HG03565 (cell line): ENCODE measurements at regions not wholly inside any gene's neighbourhood (a gene's known extent, or its start where the extent isn't known, plus 50 kb on each side); places are given as distances from the start of the nearest gene placed in this dataset.

Experiments used
- ATAC-seq: cut with Tn5 transposase; IDR thresholded peaks from one replicate; pipeline ENCODE4 v1.9.1; 2021; ENCODE audit warnings: mild to moderate bottlenecking, moderate library complexity; ENCODE audit not compliant: unreplicated experiment

DNA sequence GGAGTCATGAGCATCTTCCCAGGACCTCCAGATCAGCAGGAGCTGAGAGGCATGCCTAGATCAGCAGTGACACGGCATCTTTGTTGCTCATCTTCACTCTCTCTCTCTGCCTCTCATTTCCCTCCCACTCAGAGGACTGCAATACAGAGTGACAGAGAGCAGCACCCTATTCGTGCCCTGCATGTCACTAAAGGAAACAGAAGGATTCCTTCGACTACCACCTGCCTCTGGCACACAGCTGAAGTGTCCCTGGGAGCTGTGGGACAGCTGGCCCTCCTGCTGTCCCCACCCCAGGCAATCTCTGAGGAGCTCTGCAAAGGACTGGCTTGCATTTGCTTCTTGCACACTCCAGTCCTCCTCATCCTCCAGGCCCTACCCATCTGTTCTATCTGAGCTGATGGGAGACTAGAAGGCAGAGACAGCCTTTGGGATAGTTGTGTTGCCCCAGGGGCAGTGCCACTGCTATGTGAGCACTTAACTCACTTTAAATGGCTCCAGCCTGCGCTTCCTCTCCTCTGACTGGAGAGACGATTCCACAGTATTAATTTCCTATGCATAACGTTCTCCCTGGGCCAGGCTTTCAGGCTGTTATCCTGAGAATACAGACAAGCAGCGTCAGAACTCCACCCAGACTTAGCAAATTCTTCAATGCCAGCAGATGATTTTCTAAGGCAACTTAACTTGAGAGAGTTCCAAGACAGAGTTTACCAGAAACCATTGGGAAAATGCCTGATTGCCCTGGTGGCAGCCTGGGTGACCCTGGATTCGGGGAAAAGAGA lies 167.6 kb upstream of the MAP1B start:
- no peak for ATAC-seq

DNA sequence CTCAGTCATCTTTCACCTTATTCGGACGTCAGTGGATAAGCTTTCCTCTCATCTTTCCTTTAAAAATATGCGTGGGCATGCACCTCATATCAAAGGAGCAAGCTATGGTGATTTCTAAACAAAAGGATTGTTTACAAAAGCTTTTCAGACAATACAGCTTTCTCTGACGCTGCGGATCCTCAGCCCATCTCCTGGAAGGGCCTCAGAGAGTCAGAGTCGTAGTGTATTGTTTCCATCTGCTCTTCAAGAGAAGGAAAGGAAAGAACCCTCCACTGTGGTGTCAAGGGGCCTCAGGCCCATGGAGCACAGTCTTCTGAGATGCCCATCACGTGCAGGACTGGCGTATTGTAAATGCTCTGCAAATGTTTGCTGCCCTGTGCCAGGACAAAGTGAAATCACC lies 163.4 kb upstream of the MAP1B start:
- no peak for ATAC-seq

DNA sequence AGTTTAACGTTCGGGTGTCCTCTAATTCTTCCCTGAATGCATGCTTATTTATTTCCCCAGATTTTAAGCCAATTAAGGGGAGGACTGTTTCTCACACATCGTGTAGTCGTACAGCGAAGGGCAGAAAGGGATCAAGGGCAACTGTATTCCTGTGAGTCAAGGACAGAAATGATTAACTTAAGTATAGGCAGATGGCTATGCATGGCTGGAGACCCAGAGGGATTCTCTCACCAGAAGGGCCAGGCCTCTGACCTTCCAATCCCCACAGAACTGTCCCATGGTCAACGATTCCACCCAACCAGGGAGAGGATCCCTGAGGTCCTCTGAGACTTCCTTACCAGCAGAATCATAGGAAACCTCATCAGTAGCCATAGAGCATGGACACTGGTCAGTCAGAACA lies 161.8 kb upstream of the MAP1B start:
- no peak for ATAC-seq

DNA sequence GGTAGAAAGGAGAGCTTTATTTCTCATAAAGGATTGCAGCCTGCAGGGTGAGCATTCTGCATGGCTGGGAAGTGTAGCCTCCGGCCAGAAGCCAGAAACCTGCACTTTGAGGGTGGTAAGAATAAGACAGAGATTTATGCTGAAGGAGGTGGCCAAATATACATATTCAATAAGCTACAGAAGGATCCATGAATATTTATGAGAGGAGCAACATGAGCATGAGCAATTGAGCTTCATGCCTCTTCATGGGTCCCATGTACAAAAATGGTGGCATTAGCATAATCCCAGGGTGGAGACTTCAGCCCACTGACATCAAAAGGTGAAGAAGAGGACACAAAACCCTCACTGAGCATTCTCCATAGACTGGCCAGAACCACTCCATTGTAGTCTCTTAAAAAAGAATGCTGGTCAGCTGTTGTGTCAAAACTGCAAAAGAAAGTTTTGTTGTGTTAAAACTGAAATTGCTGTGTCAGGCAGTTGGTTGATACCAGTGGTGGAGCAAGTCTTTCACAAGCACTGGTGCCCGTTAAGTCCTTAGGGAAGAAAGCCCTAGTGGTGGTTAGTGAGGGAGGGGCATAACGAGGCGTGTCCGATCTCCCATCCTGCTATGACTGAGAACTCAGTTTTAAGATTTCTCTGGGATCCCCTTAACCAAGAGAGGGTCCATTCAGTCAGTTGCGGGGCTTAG lies 160.8 kb upstream of the MAP1B start:
- ATAC-seq = no peak

DNA sequence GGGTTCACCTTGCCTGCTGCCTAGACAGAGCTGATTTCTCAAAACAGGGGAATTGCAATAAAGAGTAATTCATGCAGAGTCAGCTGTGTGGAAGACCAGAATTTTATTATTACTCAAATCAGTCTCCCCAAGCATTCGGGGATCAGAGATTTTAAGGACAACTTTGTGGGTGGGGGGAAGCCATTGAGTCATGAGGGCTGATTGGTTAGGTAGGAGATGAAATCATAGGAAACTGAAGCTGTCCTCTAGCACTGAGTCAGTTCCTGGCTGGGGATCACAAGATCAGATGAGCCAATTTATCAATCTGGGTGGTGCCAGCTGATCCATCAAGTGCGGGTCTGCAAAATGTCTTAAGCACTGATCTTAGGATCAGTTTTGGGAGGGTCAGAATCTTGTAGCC lies 159.1 kb upstream of the MAP1B start:
- no peak for ATAC-seq

DNA sequence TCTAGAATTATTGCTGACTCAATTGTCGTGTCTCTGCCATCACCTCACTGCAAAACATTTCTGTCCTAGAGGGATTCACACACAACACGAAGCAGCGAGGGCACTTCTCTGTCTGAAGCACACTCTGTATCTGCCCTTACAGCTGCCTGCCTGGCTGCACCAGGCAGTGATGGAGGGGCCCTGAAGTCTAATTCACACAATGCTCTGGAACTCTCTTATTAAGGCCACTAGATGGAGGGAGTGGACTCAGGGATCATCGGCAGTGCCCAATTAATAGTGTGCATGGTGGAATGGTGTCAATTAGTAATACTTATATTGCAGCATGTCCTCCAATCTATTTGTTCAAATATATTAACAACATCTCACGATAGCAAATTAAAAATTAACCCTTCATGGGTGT lies 157.5 kb upstream of the MAP1B start:
- no peak for ATAC-seq

DNA sequence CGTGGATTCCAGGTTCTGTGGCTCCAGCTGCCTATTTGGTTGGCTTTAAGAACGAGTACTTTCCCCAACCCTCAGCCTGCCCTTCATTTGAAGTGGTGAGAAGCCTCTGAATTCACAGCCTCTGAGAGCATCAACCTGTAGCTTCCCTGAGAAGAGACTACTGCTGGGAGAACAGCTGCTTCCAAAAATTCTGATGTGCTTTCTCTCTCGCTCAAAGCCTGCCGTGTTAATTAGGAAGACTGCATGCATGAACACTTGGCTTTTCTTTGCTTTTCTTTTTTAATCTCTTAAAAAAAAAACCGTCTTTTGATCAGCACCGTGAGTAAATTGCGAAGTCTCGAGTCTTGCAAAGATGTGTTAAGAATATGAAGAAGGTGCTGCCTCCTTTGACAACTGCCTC lies 153.4 kb upstream of the MAP1B start:
- ATAC-seq = no peak

DNA sequence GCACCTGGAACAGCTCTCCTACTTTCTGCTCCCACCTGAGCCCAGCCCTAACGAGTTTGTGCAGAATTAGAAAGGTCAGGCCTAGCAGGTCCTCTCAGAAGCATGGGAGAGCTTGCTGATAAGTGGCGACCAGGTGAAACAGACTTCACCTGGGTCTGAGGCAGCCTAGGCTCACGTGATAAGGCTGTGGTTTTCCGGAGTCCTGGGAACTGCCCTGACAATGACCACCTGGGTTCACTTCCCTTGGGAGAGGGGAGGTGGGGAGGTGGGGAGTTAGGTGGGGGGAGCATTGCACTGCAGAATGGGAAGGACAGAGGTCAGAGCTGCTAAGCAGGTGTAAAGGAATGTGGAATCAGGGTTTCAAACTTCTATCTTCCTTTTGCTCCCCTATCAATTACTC lies 152.9 kb upstream of the MAP1B start:
- ATAC-seq = no peak

DNA sequence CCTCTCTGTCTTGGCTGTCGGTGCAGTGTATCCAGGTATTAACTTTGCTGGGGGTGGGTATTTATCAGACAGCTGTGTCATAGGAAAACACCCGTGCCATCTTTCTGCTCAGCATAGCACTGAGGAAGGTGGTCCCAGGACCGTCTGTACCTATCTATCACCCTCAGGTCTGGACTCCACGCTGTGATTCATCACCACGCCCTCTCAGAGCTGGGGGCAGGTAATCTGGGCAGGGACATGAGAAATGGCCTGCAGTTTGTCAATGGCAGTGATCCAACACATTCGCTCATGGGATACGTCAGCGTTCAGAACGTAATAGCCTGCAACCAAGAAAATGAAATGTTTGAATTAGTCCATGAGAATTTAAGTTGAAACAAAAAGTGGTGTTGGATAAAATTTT lies 151.6 kb upstream of the MAP1B start:
- no peak for ATAC-seq

DNA sequence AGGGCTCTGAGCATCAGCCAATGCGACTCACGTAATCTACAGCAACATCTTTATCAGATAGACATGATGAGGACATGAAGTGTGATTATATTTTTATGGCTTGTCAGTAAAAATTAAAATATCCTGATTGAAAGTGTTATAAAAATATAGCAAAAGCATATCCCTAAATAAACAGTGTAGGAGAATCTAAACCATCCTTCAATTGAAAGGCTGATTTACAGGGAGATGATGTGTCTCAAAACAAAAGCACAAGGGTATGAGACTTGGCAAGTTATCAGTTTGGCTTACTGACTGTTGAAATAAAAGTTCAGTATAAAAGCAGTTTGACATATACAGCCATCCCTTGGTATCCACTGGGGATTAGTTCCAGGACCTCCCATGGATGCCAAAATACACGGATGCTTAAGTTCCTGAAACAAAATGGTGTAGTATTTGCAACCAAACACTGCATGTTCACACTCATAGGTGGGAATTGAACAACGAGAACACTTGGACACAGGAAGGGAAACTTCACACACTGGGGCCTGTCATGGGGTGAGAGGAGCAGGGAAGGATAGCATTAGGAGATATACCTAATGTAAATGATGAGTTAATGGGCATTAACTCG lies 149.9 kb upstream of the MAP1B start:
- ATAC-seq = no peak

DNA sequence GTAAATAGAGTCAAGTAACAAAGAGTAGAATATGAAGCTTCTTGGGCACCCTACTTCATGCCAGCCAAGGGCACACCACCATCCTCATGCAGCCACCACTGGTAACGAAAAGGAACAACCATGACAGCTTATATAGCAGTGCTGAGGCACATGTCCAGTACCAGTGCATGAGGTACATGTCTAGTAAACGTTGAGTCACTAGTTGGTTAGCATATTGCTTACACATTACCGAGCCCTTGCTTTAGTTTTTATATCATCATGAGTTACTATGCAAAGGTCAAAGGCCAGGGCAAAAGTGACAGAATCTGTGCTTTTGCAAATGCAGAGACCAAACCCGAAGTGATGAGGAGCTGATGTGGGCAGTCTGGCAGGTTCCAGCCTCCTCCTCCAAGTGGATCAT lies 147.1 kb upstream of the MAP1B start:
- ATAC-seq = no peak

DNA sequence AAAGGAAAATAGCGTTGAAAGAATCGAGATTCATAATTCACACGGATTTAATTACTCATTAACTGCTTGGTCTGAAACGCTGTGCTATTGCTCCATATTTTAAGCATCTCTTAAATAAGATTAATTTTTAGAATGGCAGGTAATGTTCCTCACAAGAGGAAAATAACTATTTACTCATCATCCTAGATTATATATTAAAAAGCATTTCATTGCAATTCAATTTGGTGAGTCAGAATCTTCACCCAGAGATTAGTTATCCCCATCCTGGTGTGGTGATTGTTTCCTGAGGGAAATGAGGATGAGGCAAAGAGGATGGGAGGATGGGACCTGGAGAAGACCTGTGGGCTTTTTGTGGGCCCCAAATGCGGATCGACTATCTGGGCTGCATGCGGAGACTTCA lies 145.5 kb upstream of the MAP1B start:
- ATAC-seq = no peak

DNA sequence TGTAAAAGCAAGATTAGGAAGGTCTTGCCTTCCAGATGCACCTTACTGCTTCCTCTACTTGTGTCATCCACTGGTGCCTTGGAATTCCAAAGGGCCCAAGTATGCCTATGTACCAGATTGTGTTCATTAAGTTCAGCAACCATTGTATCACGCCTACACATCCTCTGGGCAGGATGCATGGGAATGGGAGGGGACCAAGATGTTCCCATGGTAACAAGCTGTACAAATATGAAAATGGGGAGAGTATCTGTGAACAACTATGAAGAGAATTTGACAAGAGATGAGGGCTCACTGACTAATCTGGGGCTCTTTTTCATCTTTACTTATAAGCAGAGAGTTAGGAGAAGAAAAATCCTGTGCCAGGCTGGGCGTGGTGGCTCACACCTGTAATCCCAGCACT lies 137.8 kb upstream of the MAP1B start:
- no peak for ATAC-seq

DNA sequence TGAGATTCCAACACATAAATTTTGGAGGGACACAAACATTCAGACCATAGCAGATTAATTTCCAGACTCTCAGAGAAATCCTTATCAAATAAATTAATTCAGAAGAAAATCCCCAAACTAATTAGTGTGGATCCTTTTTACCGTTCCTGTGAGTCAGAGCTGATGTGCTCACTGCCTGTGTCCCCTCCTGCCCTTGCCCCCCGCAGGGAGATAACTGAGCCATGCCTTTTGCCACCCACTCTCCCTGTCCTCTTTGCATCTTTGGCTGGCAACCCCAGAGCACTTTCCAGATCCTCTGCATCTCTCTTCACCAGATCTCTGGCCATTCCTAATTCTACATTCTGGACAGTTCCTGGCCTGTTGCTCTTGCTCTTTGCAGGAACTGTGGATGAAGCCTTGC lies 135.4 kb upstream of the MAP1B start:
- ATAC-seq = no peak

DNA sequence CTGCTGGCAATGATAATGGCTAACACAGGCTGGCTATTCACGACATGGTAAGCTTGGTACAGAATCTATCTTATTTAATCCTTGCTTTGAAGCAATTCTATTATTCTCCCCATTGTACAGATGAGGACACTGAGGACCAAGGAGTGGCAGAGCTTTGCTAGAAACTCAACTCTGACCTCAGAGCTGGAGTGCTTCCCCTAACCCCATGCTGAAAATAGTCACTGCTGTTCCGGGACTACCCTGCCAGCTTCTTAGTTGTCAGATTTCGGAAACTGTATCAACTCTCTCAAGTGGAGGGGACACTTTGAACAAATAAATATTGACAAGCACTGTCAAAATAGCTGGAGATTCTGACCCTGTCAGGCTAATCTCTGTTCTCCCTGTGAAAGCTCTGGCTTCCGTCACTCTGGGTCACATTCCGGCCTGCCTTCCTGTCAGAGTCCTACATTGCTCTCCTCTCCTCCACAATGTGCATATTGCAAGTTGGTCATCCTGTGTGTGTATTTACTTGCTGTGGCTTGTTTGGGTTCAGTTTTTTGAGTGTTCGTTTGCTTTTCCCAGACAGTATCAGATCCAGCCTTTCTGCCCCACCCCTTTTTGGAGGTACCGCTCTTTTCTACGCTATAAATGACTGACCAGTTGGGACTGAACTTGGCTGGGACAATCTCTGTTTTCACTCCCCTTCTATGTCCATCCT lies 134.3 kb upstream of the MAP1B start:
- ATAC-seq = no peak

DNA sequence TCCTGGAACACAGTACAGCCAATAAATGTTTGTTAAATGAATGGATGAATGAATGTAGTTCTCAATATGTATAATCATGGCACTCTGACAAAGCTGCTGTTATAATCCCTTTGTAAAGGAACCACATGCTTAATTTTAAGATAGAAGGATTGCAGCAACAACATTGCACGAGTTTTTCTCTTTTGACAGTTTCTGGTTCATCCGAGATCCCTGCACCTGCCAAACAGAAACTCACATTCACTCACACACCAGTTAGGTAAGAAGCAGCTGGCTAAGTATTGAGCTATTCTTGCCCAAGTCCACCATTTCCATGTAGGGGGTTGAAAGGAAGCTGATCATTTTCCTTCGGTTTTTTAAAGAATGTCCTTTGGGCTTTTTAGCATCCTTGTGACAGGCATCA lies 133.7 kb upstream of the MAP1B start:
- ATAC-seq = no peak

DNA sequence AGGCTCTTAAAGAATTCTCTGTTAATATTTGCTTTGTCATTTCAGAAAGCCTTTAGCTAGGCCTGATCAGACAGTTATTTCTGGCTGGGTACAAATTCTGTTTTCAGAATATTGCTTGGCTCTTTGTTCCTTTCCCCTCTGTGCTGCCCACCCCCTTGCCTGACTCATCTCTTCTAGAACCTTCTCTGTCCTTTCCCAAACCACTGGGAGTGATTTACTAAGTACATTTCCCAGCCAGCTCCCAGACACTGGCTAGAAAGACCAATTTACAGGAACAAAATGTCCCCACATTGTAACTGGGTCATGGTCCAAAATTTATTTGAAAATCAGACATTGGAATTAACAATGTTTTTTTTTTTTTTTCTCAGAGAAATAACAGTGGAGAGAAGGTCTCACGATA lies 133.1 kb upstream of the MAP1B start:
- no peak for ATAC-seq

DNA sequence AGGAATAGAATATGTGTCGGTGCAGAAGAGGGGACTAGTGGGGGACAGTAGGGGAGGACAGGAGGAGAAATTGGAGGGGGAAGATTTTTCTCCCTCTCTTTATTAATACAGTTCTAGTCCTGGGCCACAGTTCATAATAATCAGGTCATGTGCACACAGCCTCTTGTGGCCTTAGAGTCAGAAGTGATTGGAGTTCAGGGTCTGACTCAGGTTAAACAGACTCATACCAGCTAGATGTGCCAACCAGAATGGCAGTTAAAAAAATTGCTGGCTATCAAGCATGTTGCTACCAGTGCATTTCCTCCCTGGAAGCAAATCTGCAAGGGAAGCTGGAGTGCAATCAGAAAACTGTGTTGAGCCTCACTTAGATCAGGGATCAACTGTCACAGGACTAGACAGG lies 132.7 kb upstream of the MAP1B start:
- ATAC-seq = no peak

DNA sequence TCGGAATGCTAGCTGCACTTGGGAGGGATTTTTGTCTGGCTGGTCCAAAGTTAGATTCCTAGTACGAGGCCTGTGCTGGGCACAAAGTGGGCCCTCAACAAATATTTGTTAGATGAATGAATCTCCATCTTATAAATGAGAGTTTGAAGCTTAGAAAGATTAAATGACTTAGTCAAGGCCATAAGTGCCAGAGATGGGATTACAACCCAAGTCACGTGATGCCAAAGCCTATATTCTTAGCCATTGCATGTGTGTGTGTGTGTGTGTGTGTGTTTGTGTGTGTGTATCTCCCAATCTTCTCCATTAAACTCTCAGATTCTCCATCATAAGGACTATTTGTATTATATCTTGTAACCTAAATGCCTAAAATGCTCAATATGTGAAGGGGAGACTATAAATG lies 130.8 kb upstream of the MAP1B start:
- ATAC-seq = no peak

DNA sequence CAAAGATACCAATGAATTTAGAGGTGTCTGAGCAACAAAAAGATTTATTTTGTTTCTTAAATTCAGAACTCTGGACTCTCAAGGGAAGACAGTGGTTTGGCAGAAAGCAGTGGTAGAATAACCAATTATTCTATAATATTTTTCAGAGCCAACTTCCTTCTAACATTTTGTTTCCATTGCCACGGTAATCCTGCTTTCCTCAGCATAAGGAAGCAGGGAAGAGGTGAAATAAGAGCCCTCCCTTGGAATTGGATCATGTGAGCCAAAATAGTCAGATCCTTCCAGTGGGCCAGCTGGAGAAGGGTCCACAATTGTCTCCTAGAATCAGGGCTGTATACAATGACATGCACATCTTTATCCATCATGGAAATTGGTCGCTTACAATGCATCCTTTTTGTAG lies 130.0 kb upstream of the MAP1B start:
- ATAC-seq = no peak

DNA sequence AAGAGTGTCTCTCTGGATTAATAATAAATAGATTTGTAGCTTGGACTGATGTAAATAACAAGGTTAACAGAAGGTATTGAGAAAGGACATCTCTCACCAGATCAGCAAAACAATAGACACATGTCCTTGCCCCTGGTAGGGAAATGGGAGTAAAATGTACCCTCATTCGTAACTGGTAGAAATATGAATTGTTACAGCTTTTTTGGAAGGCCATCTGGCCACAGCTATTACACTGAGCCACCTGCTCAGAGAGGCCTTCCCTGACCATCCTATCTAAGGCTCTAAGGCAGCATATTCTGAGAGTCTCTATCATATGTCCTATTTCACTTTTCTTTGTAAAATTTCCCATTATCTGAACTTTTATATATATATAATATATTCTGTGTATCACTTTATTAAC lies 129.1 kb upstream of the MAP1B start:
- no peak for ATAC-seq
